ENCODE measurements at regions not wholly inside any gene's neighbourhood (a gene's known extent, or its start where the extent isn't known, plus 50 kb on each side); places are given as distances from the start of the nearest gene placed in this dataset.

GRCh38 chr5:121693864-121694263 is 157.8 kb upstream of the FTMT start:
- TF ChIP-seq, protein P1, sequence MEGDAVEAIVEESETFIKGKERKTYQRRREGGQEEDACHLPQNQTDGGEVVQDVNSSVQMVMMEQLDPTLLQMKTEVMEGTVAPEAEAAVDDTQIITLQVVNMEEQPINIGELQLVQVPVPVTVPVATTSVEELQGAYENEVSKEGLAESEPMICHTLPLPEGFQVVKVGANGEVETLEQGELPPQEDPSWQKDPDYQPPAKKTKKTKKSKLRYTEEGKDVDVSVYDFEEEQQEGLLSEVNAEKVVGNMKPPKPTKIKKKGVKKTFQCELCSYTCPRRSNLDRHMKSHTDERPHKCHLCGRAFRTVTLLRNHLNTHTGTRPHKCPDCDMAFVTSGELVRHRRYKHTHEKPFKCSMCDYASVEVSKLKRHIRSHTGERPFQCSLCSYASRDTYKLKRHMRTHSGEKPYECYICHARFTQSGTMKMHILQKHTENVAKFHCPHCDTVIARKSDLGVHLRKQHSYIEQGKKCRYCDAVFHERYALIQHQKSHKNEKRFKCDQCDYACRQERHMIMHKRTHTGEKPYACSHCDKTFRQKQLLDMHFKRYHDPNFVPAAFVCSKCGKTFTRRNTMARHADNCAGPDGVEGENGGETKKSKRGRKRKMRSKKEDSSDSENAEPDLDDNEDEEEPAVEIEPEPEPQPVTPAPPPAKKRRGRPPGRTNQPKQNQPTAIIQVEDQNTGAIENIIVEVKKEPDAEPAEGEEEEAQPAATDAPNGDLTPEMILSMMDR (IDR thresholded peaks at IDR 0.05): no peak
- no peak for TF ChIP-seq POLR2A (IDR thresholded peaks at IDR 0.05)

All from heart left ventricle (tissue), 13 donors.